SK-N-SH treated with all-trans-retinoic acid at 6 μM for 48 hours (cell line): ENCODE measurements at regions not wholly inside any gene's neighbourhood (a gene's known extent, or its start where the extent isn't known, plus 50 kb on each side); places are given as distances from the start of the nearest gene placed in this dataset.

ENCODE experiments used
- ATAC-seq: fragments of 200-7000 bp; cut with Tn5 transposase; 3 replicates; pipeline ENCODE4 v1.9.1; 2020; ENCODE audit warnings: mild to moderate bottlenecking, moderate library complexity
- BACH2 ChIP-seq: fragments of 250-450 bp; sonication (Bioruptor Pico); IDR thresholded peaks from 2 replicates; pipeline ENCODE4 v1.9.0; 2021; ENCODE audit warnings: mild to moderate bottlenecking, borderline replicate concordance
- CREB5 ChIP-seq: fragments of 250-450 bp; sonication (Bioruptor Pico); IDR thresholded peaks from 2 replicates; pipeline ENCODE4 v1.5.1; 2020; ENCODE audit warnings: low read depth, mild to moderate bottlenecking, moderate library complexity
- CSDC2 ChIP-seq: fragments of 250-450 bp; sonication (Bioruptor Pico); IDR thresholded peaks from 2 replicates; pipeline ENCODE4 v1.5.0; 2020; ENCODE audit warnings: mild to moderate bottlenecking, moderate library complexity
- CSRNP3 ChIP-seq: fragments of 250-450 bp; sonication (Bioruptor Pico); IDR thresholded peaks from 2 replicates; pipeline ENCODE4 v1.5.1; 2021; ENCODE audit warnings: mild to moderate bottlenecking, moderate library complexity
- ESRRG ChIP-seq: fragments of 250-450 bp; sonication (Bioruptor Pico); IDR thresholded peaks from 2 replicates; pipeline ENCODE4 v1.6.1; 2021; ENCODE audit warnings: mild to moderate bottlenecking
- GLIS3 ChIP-seq: fragments of 250-450 bp; sonication (Bioruptor Pico); IDR thresholded peaks from 2 replicates; pipeline ENCODE4 v1.5.0; 2020; ENCODE audit warnings: mild to moderate bottlenecking, moderate library complexity
- ISL1 ChIP-seq: fragments of 250-450 bp; sonication (Bioruptor Pico); IDR thresholded peaks from 2 replicates; pipeline ENCODE4 v2.1.2; 2022; ENCODE audit warnings: mild to moderate bottlenecking, moderate library complexity
- OSR1 ChIP-seq: fragments of 250-450 bp; sonication (Bioruptor Pico); IDR thresholded peaks from 2 replicates; pipeline ENCODE4 v1.8.0; 2022; ENCODE audit warnings: moderate library complexity, mild to moderate bottlenecking, inconsistent platforms
- PATZ1 ChIP-seq: fragments of 250-450 bp; sonication (Bioruptor Pico); IDR thresholded peaks from 2 replicates; pipeline ENCODE4 v1.8.0; 2020; ENCODE audit warnings: mild to moderate bottlenecking, moderate library complexity, borderline replicate concordance
- POU6F1 ChIP-seq: fragments of 250-450 bp; sonication (Bioruptor Pico); IDR thresholded peaks from 2 replicates; pipeline ENCODE4 v1.8.0; 2021; ENCODE audit warnings: low read depth, mild to moderate bottlenecking, moderate library complexity, borderline replicate concordance
- PPARA ChIP-seq: fragments of 250-450 bp; sonication (Bioruptor Pico); IDR thresholded peaks from 2 replicates; pipeline ENCODE4 v1.5.0; 2020; ENCODE audit warnings: mild to moderate bottlenecking, borderline replicate concordance
- RARB ChIP-seq: fragments of 250-450 bp; sonication (Bioruptor Pico); IDR thresholded peaks from 2 replicates; pipeline ENCODE4 v1.8.0; 2021; ENCODE audit warnings: mild to moderate bottlenecking, moderate library complexity
- SNAI2 ChIP-seq: fragments of 250-450 bp; sonication (Bioruptor Pico); IDR thresholded peaks from 2 replicates; pipeline ENCODE4 v1.5.0; 2020; ENCODE audit warnings: mild to moderate bottlenecking, moderate library complexity
- TCF4 ChIP-seq: fragments of 250-450 bp; sonication (Bioruptor Pico); IDR thresholded peaks from 2 replicates; pipeline ENCODE4 v1.8.0; 2021; ENCODE audit warnings: mild to moderate bottlenecking, moderate library complexity, borderline replicate concordance
- TOX ChIP-seq: fragments of 250-450 bp; sonication (Bioruptor Pico); IDR thresholded peaks from 2 replicates; pipeline ENCODE4 v1.8.0; 2021; ENCODE audit warnings: mild to moderate bottlenecking, moderate library complexity, borderline replicate concordance
- TSHZ2 ChIP-seq: fragments of 250-450 bp; sonication (Bioruptor Pico); IDR thresholded peaks from 2 replicates; pipeline ENCODE4 v1.5.0; 2020; ENCODE audit warnings: mild to moderate bottlenecking, moderate library complexity
- ZC3H10 ChIP-seq: fragments of 250-450 bp; sonication (Bioruptor Pico); IDR thresholded peaks from 2 replicates; pipeline ENCODE4 v1.5.1; 2021; ENCODE audit warnings: mild to moderate bottlenecking, moderate library complexity
- ZFP3 ChIP-seq: fragments of 250-450 bp; sonication (Bioruptor Pico); IDR thresholded peaks from 2 replicates; pipeline ENCODE4 v1.5.0; 2020; ENCODE audit warnings: mild to moderate bottlenecking, moderate library complexity
- ZFP30 ChIP-seq: fragments of 450-650 bp; formaldehyde crosslinking; IDR thresholded peaks from 2 replicates; pipeline ENCODE4 v1.5.0; 2022; ENCODE audit warnings: mild to moderate bottlenecking, moderate library complexity
- ZNF565 ChIP-seq: fragments of 450-650 bp; formaldehyde crosslinking; conservative IDR thresholded peaks from 2 replicates; pipeline ENCODE4 v1.5.0; 2020; ENCODE audit warnings: low read depth, mild to moderate bottlenecking, moderate library complexity
- ZNF70 ChIP-seq: fragments of 450-650 bp; formaldehyde crosslinking; IDR thresholded peaks from 2 replicates; pipeline ENCODE4 v1.5.0; 2020; ENCODE audit warnings: mild to moderate bottlenecking, moderate library complexity
- ZNF8 ChIP-seq: fragments of 450-650 bp; formaldehyde crosslinking; IDR thresholded peaks from 2 replicates; pipeline ENCODE4 v1.5.0; 2020; ENCODE audit warnings: mild to moderate bottlenecking, moderate library complexity

GRCh38 chr3:154987846-154988245 is 92.3 kb upstream of the MME start:
- no peak for ATAC-seq
- TF ChIP-seq ISL1 (CRISPR knock-in tag): no peak
- no peak for TF ChIP-seq ZNF70 (CRISPR knock-in tag)
- no peak for TF ChIP-seq TSHZ2 (CRISPR knock-in tag)
- TF ChIP-seq OSR1 (CRISPR knock-in tag): no peak
- no peak for TF ChIP-seq ZC3H10 (CRISPR knock-in tag)
- no peak for TF ChIP-seq ZNF565 (CRISPR knock-in tag)
- TF ChIP-seq ZFP3 (CRISPR knock-in tag): no peak
- TF ChIP-seq CSDC2 (CRISPR knock-in tag): no peak
- TF ChIP-seq ZNF8 (CRISPR knock-in tag): no peak
- no peak for TF ChIP-seq GLIS3 (CRISPR knock-in tag)
- no peak for TF ChIP-seq TCF4 (CRISPR knock-in tag)
- TF ChIP-seq CREB5 (CRISPR knock-in tag): no peak
- TF ChIP-seq TOX (CRISPR knock-in tag): no peak
- TF ChIP-seq PPARA: no peak
- TF ChIP-seq SNAI2 (CRISPR knock-in tag): no peak
- TF ChIP-seq ZFP30 (CRISPR knock-in tag): no peak
- no peak for TF ChIP-seq PATZ1 (CRISPR knock-in tag)
- TF ChIP-seq ESRRG (CRISPR knock-in tag): no peak
- no peak for TF ChIP-seq CSRNP3 (CRISPR knock-in tag)
- TF ChIP-seq POU6F1: no peak
- TF ChIP-seq, all 23 proteins: peak for 0

- no peak for ATAC-seq
Measured at GRCh38 chr3:154981664-154982063, 98.5 kb upstream of the MME start.

More at GRCh38 chr3:154981664-154982063, 98.5 kb upstream of the MME start:
- TF ChIP-seq BACH2 (no peak), PATZ1 (CRISPR knock-in tag) (no peak), ZNF8 (CRISPR knock-in tag) (no peak), TCF4 (CRISPR knock-in tag) (no peak), ZFP3 (CRISPR knock-in tag) (no peak), ISL1 (CRISPR knock-in tag) (no peak), POU6F1 (no peak), SNAI2 (CRISPR knock-in tag) (no peak), CSDC2 (CRISPR knock-in tag) (no peak), ESRRG (CRISPR knock-in tag) (no peak), ZNF565 (CRISPR knock-in tag) (no peak), ZNF70 (CRISPR knock-in tag) (no peak), TOX (CRISPR knock-in tag) (no peak), OSR1 (CRISPR knock-in tag) (no peak), RARB (CRISPR knock-in tag) (no peak), ZFP30 (CRISPR knock-in tag) (no peak)
